ENCODE measurements at regions not wholly inside any gene's neighbourhood (a gene's known extent, or its start where the extent isn't known, plus 50 kb on each side); places are given as distances from the start of the nearest gene placed in this dataset.

DNA sequence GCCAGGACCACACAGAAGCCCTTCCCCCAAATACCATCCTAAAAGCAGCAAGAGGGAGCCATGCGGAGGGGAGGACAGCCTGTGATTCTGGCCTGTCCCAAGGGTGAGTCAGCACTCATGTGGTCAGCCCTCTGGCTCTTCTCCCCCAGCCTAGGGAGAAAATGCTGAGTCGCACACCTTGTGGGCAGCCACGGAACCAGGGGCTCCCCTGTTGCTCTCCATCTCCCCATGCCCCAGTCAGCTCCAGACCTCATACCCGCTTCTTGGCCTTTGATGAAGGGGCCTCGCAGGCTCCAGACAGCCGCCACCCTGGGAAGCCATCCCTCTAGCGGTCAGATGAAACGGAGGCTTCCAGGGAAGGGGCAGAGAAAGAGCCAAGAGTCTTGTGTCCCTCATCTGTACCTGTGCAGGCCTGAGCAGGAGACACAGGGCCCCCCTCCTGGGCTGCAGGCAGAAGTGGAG, 181.3 kb upstream of the SIX2 start:
- TF ChIP-seq, protein P1, sequence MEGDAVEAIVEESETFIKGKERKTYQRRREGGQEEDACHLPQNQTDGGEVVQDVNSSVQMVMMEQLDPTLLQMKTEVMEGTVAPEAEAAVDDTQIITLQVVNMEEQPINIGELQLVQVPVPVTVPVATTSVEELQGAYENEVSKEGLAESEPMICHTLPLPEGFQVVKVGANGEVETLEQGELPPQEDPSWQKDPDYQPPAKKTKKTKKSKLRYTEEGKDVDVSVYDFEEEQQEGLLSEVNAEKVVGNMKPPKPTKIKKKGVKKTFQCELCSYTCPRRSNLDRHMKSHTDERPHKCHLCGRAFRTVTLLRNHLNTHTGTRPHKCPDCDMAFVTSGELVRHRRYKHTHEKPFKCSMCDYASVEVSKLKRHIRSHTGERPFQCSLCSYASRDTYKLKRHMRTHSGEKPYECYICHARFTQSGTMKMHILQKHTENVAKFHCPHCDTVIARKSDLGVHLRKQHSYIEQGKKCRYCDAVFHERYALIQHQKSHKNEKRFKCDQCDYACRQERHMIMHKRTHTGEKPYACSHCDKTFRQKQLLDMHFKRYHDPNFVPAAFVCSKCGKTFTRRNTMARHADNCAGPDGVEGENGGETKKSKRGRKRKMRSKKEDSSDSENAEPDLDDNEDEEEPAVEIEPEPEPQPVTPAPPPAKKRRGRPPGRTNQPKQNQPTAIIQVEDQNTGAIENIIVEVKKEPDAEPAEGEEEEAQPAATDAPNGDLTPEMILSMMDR (optimal IDR thresholded peaks at IDR 0.05 in 1 of 3, IDR thresholded peaks at IDR 0.05 in 1 of 3, conservative IDR thresholded peaks at IDR 0.05 in 1 of 3; ENCODE audit: extremely low read depth in 1 of 3, insufficient read depth in 2 of 3, low read length in 3 of 3) = no peak
- TF ChIP-seq EZH2 (IDR thresholded peaks at IDR 0.05; ENCODE audit: low read length) = no peak

Data from keratinocyte (primary cell).